Kidney (tissue), 13 donors: ENCODE measurements at regions not wholly inside any gene's neighbourhood (a gene's known extent, or its start where the extent isn't known, plus 50 kb on each side); places are given as distances from the start of the nearest gene placed in this dataset.

Source experiments
- DNase-seq, 5 donors: peaks; one replicate each; pipeline ENCODE4 v3.0.0-alpha.2; 2013 to 2020
- FAIRE-seq: peaks from 2 replicates; lab custom pipeline; 2012; peaks lifted over from hg19 to GRCh38; lab: Jason Lieb, UNC
- H3K27ac ChIP-seq, 2 donors: one replicate each; pipeline ENCODE4 v1.7.0; 2013; ENCODE audit warnings: low read depth in 2 of 2, low read length in 2 of 2, inconsistent platforms in 1 of 2
- H3K27me3 ChIP-seq: one replicate; pipeline ENCODE4 v1.7.1; 2013; ENCODE audit warnings: low read length, inconsistent platforms; ENCODE audit not compliant: control insufficient read depth, insufficient read depth
- H3K36me3 ChIP-seq, 3 donors: one replicate each; pipeline versions ENCODE4 v1.7.0 to v1.7.1; 2013; ENCODE audit warnings: low read length in 3 of 3, control low read depth in 1 of 3, inconsistent platforms in 1 of 3; ENCODE audit not compliant: insufficient read depth in 3 of 3, control insufficient read depth in 2 of 3
- H3K4me1 ChIP-seq, 3 donors: one replicate each; pipeline versions ENCODE4 v1.7.0 to v1.7.1; 2013; ENCODE audit warnings: low read length in 3 of 3, inconsistent platforms in 1 of 3, low read depth in 1 of 3; ENCODE audit not compliant: control insufficient read depth in 2 of 3, insufficient read depth in 2 of 3
- H3K4me3 ChIP-seq, 3 donors: one replicate each; pipeline versions ENCODE4 v1.7.0 to v1.8.1; 2013; ENCODE audit warnings: low read length in 3 of 3, control low read depth in 1 of 3, inconsistent platforms in 1 of 3
- H3K9ac ChIP-seq, 3 donors: one replicate each; pipeline versions ENCODE4 v1.7.0 to v1.7.1; 2013; ENCODE audit warnings: low read length in 3 of 3, control low read depth in 1 of 3, inconsistent platforms in 1 of 3
- H3K9me3 ChIP-seq, 3 donors: one replicate each; pipeline versions ENCODE4 v1.7.0 to v1.7.1; 2013; ENCODE audit warnings: low read length in 3 of 3, control low read depth in 1 of 3, inconsistent platforms in 1 of 3; ENCODE audit not compliant: control insufficient read depth in 2 of 3, insufficient read depth in 1 of 3
- CTCF ChIP-seq: IDR thresholded peaks from 3 replicates; pipeline ENCODE4 v1.5.1; 2012; ENCODE audit warnings: mild to moderate bottlenecking, moderate library complexity, borderline replicate concordance; ENCODE audit not compliant: insufficient read depth; ENCODE audit errors: extremely low read depth
- intact Hi-C: fragments of 100-400 bp; cut with DNase I; formaldehyde crosslinking; loops from one replicate; pipeline ENCODE4 v1.11.1; 2022
- donor health status: control.
- donor health status: control.
- donor health status: control.
- donor health status: control.
- donor health status: control.
- donor health status: DM: yes; HTN: yes; CAD: no.
- donor health status: Normal renal cell carcinoma (clear cell type).

- intact Hi-C loops, result no loop called here
- FAIRE-seq (no peak), DNase-seq (no peak)
- Histone ChIP-seq H3K36me3 (no peaks in the 10 kb centered on the region), H3K4me1 (no peaks in the 10 kb centered on the region), H3K4me3 (no peak overlapping the region), H3K27me3 (no peaks in the 10 kb centered on the region), H3K27ac (no peak overlapping the region), H3K9ac (no peak overlapping the region), H3K9me3 (no peaks in the 10 kb centered on the region)
- no peak for TF ChIP-seq CTCF
Measured at GRCh38 chr2:242011991-242012764, 142.6 kb downstream of the RTP5 start.

GRCh38 chr2:242012956-242013764 is 143.6 kb downstream of the RTP5 start:
- no peak overlapping the region for H3K9ac ChIP-seq
- H3K27ac ChIP-seq, result no peak overlapping the region
- FAIRE-seq, result no peak
- no peaks in the 10 kb centered on the region for H3K4me1 ChIP-seq
- no peaks in the 10 kb centered on the region for H3K36me3 ChIP-seq
- DNase-seq, result peak in 1 of 5 donors; percentile 65
- no peaks in the 10 kb centered on the region for H3K9me3 ChIP-seq
- no peak overlapping the region for H3K4me3 ChIP-seq
- TF ChIP-seq CTCF, result no peak
- intact Hi-C loops, result no loop called here
- H3K27me3 ChIP-seq, result no peaks in the 10 kb centered on the region

- intact Hi-C loops, result no loop called here
- H3K4me1 ChIP-seq, result no peaks in the 10 kb centered on the region
- FAIRE-seq (no peak), DNase-seq (no peak)
- no peaks in the 10 kb centered on the region for H3K9me3 ChIP-seq
- no peak for TF ChIP-seq CTCF
- no peaks in the 10 kb centered on the region for H3K36me3 ChIP-seq
- H3K27ac ChIP-seq, result no peak overlapping the region
- H3K27me3 ChIP-seq, result no peaks in the 10 kb centered on the region
- no peak overlapping the region for H3K4me3 ChIP-seq
- no peak overlapping the region for H3K9ac ChIP-seq
Measured at GRCh38 chr2:242013771-242014170, 144.2 kb downstream of the RTP5 start.
